ENCODE measurements at regions not wholly inside any gene's neighbourhood (a gene's known extent, or its start where the extent isn't known, plus 50 kb on each side); places are given as distances from the start of the nearest gene placed in this dataset.

GRCh38 chr1:217106231-217106901 lies 383.1 kb upstream of the ESRRG start:
- TF ChIP-seq REST (IDR thresholded peaks at IDR 0.05; ENCODE audit: insufficient read depth in 1 of 2, low read depth in 2 of 2, low read length in 2 of 2), result no peak
- no peak for TF ChIP-seq POLR2AphosphoS5 (IDR thresholded peaks at IDR 0.05; ENCODE audit: low read depth, low read length)
- TF ChIP-seq TAF1 (IDR thresholded peaks at IDR 0.05; ENCODE audit: borderline replicate concordance, insufficient read depth, low read length), result no peak

All from PFSK-1 (cell line).